H1 (cell line): ENCODE measurements at regions not wholly inside any gene's neighbourhood (a gene's known extent, or its start where the extent isn't known, plus 50 kb on each side); places are given as distances from the start of the nearest gene placed in this dataset.

Experiments
- CTCF ChIA-PET: fragments of 300-600 bp; sonication (Branson Sonifier 250); formaldehyde crosslinking; loops from one replicate; lab custom pipeline; 2021; ENCODE audit not compliant: partially characterized antibody; lab: Charles Lee
- POLR2A ChIA-PET: fragments of 300-600 bp; sonication (Branson Sonifier 250); formaldehyde crosslinking; loops from one replicate; lab custom pipeline; 2021; ENCODE audit warnings: inconsistent platforms; ENCODE audit not compliant: partially characterized antibody; lab: Charles Lee
- DNase-seq, 2 experiments: peaks; one replicate each; pipeline versions ENCODE4 v3.0.0 to v3.0.0-alpha.2; 2010 to 2022; ENCODE audit warnings: low spot score in 2 of 2, low read depth in 1 of 2, mixed read lengths in 1 of 2
- FAIRE-seq: peaks from 2 replicates; lab custom pipeline; 2011; peaks lifted over from hg19 to GRCh38; lab: Jason Lieb, UNC
- H2AFZ ChIP-seq: 2 replicates; pipeline ENCODE4 v1.8.1; 2012; ENCODE audit warnings: low read length, inconsistent platforms
- H2AK5ac ChIP-seq: 2 replicates; pipeline ENCODE4 v1.6.1; 2013; ENCODE audit warnings: low read depth, low read length
- H2BK120ac ChIP-seq: replicated peaks from 2 replicates; pipeline ENCODE3; 2013; ENCODE audit warnings: low read depth, low read length, inconsistent platforms
- H2BK12ac ChIP-seq: 2 replicates; pipeline ENCODE4 v1.6.1; 2013; ENCODE audit warnings: low read depth, low read length
- H2BK15ac ChIP-seq: 2 replicates; pipeline ENCODE4 v1.6.1; 2013; ENCODE audit warnings: low read length
- H2BK20ac ChIP-seq: 2 replicates; pipeline ENCODE4 v1.6.1; 2013; ENCODE audit warnings: low read length
- H2BK5ac ChIP-seq: 2 replicates; pipeline ENCODE4 v1.6.1; 2013; ENCODE audit warnings: low read depth, low read length
- H3K14ac ChIP-seq: 2 replicates; pipeline ENCODE4 v1.6.1; 2013; ENCODE audit warnings: inconsistent platforms; ENCODE audit not compliant: insufficient read length
- H3K18ac ChIP-seq: 2 replicates; pipeline ENCODE4 v1.6.1; 2013; ENCODE audit warnings: low read length; ENCODE audit errors: extremely low read depth
- H3K23ac ChIP-seq: 2 replicates; pipeline ENCODE4 v1.6.1; 2013; ENCODE audit warnings: inconsistent platforms; ENCODE audit not compliant: insufficient read length
- H3K23me2 ChIP-seq: 2 replicates; pipeline ENCODE4 v1.6.1; 2013; ENCODE audit warnings: low read depth, low read length
- H3K27ac ChIP-seq: 2 replicates; pipeline ENCODE4 v1.6.1; 2011; ENCODE audit warnings: low read depth, low read length, inconsistent platforms
- H3K27me3 ChIP-seq, 4 experiments: replicated peaks in 1 of 4; 1 replicate in 1 of 4; 2 replicates in 3 of 4; pipeline versions ENCODE4 v1.6.1 to v1.8.1; 2011 to 2013; ENCODE audit warnings: low read length in 3 of 4, mild to moderate bottlenecking in 3 of 4, inconsistent platforms in 2 of 4, mixed read lengths in 2 of 4, moderate library complexity in 1 of 4; ENCODE audit not compliant: control insufficient read depth in 3 of 4, insufficient read depth in 3 of 4; ENCODE audit errors: extremely low read depth in 1 of 4
- H3K36me3 ChIP-seq, 4 experiments: 2 replicates each; pipeline versions ENCODE4 v1.6.1 to v1.8.1; 2011 to 2013; ENCODE audit warnings: mild to moderate bottlenecking in 4 of 4, low read length in 3 of 4, moderate library complexity in 2 of 4, control low read depth in 1 of 4, inconsistent platforms in 1 of 4; ENCODE audit not compliant: insufficient read depth in 4 of 4, control insufficient read depth in 2 of 4
- H3K4ac ChIP-seq: replicated peaks from 2 replicates; pipeline ENCODE3; 2013; ENCODE audit warnings: low read length, low read depth, mixed read lengths, inconsistent platforms; ENCODE audit not compliant: insufficient read length
- H3K4me1 ChIP-seq, 4 experiments: replicated peaks in 1 of 4; 1 replicate in 1 of 4; 2 replicates in 3 of 4; pipeline versions ENCODE4 v1.6.1 to v1.8.1; 2011 to 2013; ENCODE audit warnings: low read length in 3 of 4, inconsistent platforms in 2 of 4, mixed read lengths in 1 of 4; ENCODE audit not compliant: insufficient read depth in 4 of 4, control insufficient read depth in 3 of 4
- H3K4me2 ChIP-seq, 2 experiments: 2 replicates each; pipeline versions ENCODE4 v1.6.1 to v1.8.1; 2011 to 2013; ENCODE audit warnings: low read depth in 2 of 2, low read length in 2 of 2, control low read depth in 1 of 2, inconsistent platforms in 1 of 2, mild to moderate bottlenecking in 1 of 2; ENCODE audit not compliant: insufficient read depth in 1 of 2
- H3K4me3 ChIP-seq, 4 experiments: fragments of 200-600, 300-600 bp in 1 of 4; sonication (generic), shearing (Covaris generic), sonication (Bioruptor Twin) in 1 of 4; 2 replicates each; pipeline versions ENCODE4 v1.5.1 to v1.8.1; 2011 to 2016; ENCODE audit warnings: low read length in 4 of 4, low read depth in 3 of 4, control low read depth in 2 of 4, inconsistent platforms in 2 of 4, mild to moderate bottlenecking in 2 of 4, mixed read lengths in 1 of 4, moderate library complexity in 1 of 4; ENCODE audit not compliant: insufficient read depth in 2 of 4; ENCODE audit errors: extremely low read depth in 1 of 4
- H3K56ac ChIP-seq: replicated peaks from 2 replicates; pipeline ENCODE3; 2013; ENCODE audit warnings: low read depth, mild to moderate bottlenecking, mixed read lengths, low read length, inconsistent platforms; ENCODE audit not compliant: insufficient read length
- H3K79me1 ChIP-seq: 2 replicates; pipeline ENCODE4 v1.6.1; 2013; ENCODE audit warnings: low read depth, low read length, control low read depth
- H3K79me2 ChIP-seq, 2 experiments: 2 replicates each; pipeline versions ENCODE4 v1.6.1 to v1.8.1; 2012 to 2013; ENCODE audit warnings: low read length in 2 of 2, mild to moderate bottlenecking in 2 of 2, inconsistent platforms in 1 of 2; ENCODE audit not compliant: insufficient read depth in 2 of 2, control insufficient read depth in 1 of 2
- H3K9ac ChIP-seq, 4 experiments: replicated peaks in 1 of 4; 1 replicate in 1 of 4; 2 replicates in 3 of 4; pipeline versions ENCODE4 v1.6.1 to v1.8.1; 2011 to 2013; ENCODE audit warnings: low read depth in 3 of 4, low read length in 3 of 4, control low read depth in 2 of 4, mild to moderate bottlenecking in 2 of 4, moderate library complexity in 2 of 4, inconsistent platforms in 1 of 4; ENCODE audit errors: extremely low read depth in 1 of 4
- H3K9me3 ChIP-seq, 2 experiments: 2 replicates each; pipeline versions ENCODE4 v1.6.1 to v1.8.1; 2012 to 2013; ENCODE audit warnings: mild to moderate bottlenecking in 2 of 2, moderate library complexity in 2 of 2, control low read depth in 1 of 2, inconsistent platforms in 1 of 2, low read depth in 1 of 2, low read length in 1 of 2, mixed read lengths in 1 of 2; ENCODE audit not compliant: insufficient read depth in 2 of 2
- H4K20me1 ChIP-seq, 2 experiments: replicated peaks in 1 of 2; 2 replicates each; pipeline versions ENCODE3 to v1.8.1; 2011 to 2013; ENCODE audit warnings: inconsistent platforms in 2 of 2, low read length in 2 of 2, mild to moderate bottlenecking in 1 of 2; ENCODE audit not compliant: insufficient read depth in 2 of 2, control insufficient read depth in 1 of 2
- H4K5ac ChIP-seq: 2 replicates; pipeline ENCODE4 v1.6.1; 2013; ENCODE audit warnings: low read length, low read depth, mixed read lengths, inconsistent platforms; ENCODE audit not compliant: insufficient read length
- H4K8ac ChIP-seq: 2 replicates; pipeline ENCODE4 v1.8.0; 2013; ENCODE audit warnings: mild to moderate bottlenecking, moderate library complexity, low read length, inconsistent platforms; ENCODE audit not compliant: insufficient read depth; ENCODE audit errors: extremely low read depth
- H4K91ac ChIP-seq: replicated peaks from 2 replicates; pipeline ENCODE3; 2013; ENCODE audit warnings: low read length, mixed read lengths, inconsistent platforms; ENCODE audit not compliant: insufficient read length
- CBX8 ChIP-seq: fragments of 300-800, 300-1000 bp; sonication (generic); IDR thresholded peaks from 2 replicates; pipeline ENCODE4 v1.7.1; 2016; ENCODE audit warnings: low read depth, low read length, borderline replicate concordance
- CEBPB ChIP-seq: IDR thresholded peaks from 2 replicates; pipeline ENCODE4 v1.6.1; 2012; ENCODE audit warnings: low read depth, low read length
- WGBS, 2 experiments: shearing (Covaris generic) in 1 of 2; methylation state at CpG; one replicate each; pipeline versions ENCODE4 v1.1.6 to v1.1.7; 2013 to 2015; ENCODE audit warnings: low lambda C conversion rate in 2 of 2, mixed read lengths in 2 of 2, inconsistent platforms in 1 of 2, low coverage in 1 of 2, missing lambda C conversion rate in 1 of 2; ENCODE audit not compliant: insufficient replicate concordance in 2 of 2, insufficient coverage in 1 of 2, insufficient read length in 1 of 2; ENCODE audit errors: extremely low coverage in 1 of 2, missing lambda C conversion rate in 1 of 2; 5-methylcytosine and 5-hydroxymethylcytosine counted together

DNA sequence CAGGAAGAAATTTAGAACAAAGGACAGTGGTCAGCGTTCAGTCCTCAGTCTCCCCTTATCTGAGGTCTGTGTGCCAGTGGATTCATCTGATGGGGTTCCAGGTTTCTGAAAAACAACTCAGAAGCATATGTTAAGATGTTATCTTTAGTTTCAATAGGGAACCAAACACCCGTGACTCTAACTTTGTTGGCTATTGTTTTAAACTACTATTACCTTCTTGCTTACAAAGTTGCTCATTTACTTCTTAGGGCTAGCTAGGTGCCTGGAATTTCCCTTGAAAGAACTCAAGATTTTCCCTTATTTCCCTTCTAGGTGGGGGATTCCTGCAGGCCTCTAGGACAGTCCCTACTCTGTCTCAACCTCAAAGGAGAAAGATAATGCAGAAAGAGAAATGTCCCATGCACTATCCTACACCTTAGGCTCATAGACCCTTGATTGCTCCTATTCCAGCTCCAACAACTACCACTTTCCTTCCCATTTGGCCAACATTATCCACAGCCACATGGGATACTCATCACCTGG is 192.5 kb upstream of the LYZL1 start:
- H3K14ac ChIP-seq: no peak overlapping the region

More for the DNA sequence above, 192.5 kb upstream of the LYZL1 start:
- H3K56ac ChIP-seq: no peak overlapping the region
- no peak overlapping the region for H3K23ac ChIP-seq
- FAIRE-seq: no peak
- H3K9me3 ChIP-seq: peaks cover 6 to 9% of the 10 kb centered on the region in 2 experiments; a peak in 2 of 4 replicates
- no peak overlapping the region for H3K9ac ChIP-seq
- no peak overlapping the region for H2BK120ac ChIP-seq
- H3K27me3 ChIP-seq: no peaks in the 10 kb centered on the region
- H3K79me1 ChIP-seq: no peaks in the 10 kb centered on the region
- TF ChIP-seq CEBPB (no peak), CBX8 (no peak)
- no peak overlapping the region for H2BK15ac ChIP-seq
- H3K4me2 ChIP-seq: no peak overlapping the region
- DNase-seq: no peak
- CTCF ChIA-PET: interaction anchor here (0.6 to 1.7 kb wide), 5 partner anchors 9 to 35 kb away, joined by 3 to 5 read pairs (median 4); no protein-coding TSS in a partner anchor
- 80% methylated on average over 2 of the region's 2 CpGs; no CpG with 5 or more reads in 1 of the 2 experiments for WGBS, 2 experiments
- peak overlapping the region; percentile 61; the same call in 1 of the 2 replicates for H2AFZ ChIP-seq
- H3K23me2 ChIP-seq: no peaks in the 10 kb centered on the region
- H3K4me1 ChIP-seq: no peaks in the 10 kb centered on the region
- no peak overlapping the region for H3K4me3 ChIP-seq
- no peak overlapping the region for H3K4ac ChIP-seq
- no peak overlapping the region for H3K27ac ChIP-seq
- H3K36me3 ChIP-seq: peaks cover 0 to 2% (median 0%) of the 10 kb centered on the region in 4 experiments; a peak in 1 of 8 replicates
- H4K20me1 ChIP-seq: no peaks in the 10 kb centered on the region
- no peak overlapping the region for H2BK20ac ChIP-seq
- H4K91ac ChIP-seq: no peak overlapping the region
- H3K79me2 ChIP-seq: no peaks in the 10 kb centered on the region
- POLR2A ChIA-PET: no interaction called here
- no peak overlapping the region for H4K8ac ChIP-seq
- no peak overlapping the region for H3K18ac ChIP-seq
- H2BK12ac ChIP-seq: no peak overlapping the region
- H2AK5ac ChIP-seq: no peak overlapping the region
- H4K5ac ChIP-seq: no peak overlapping the region
- H2BK5ac ChIP-seq: no peak overlapping the region
